Neural progenitor cell (in vitro differentiated cells): ENCODE measurements at regions not wholly inside any gene's neighbourhood (a gene's known extent, or its start where the extent isn't known, plus 50 kb on each side); places are given as distances from the start of the nearest gene placed in this dataset.

Source experiments
- CTCF ChIP-seq: fragments of 200-600 bp; sonication (generic); IDR thresholded peaks from 2 replicates; pipeline ENCODE4 v1.5.1; 2017; ENCODE audit warnings: antibody characterized with exemption, mild to moderate bottlenecking
- EZH2phosphoT487 ChIP-seq: fragments of 200-600 bp; sonication (generic); IDR thresholded peaks from 2 replicates; pipeline ENCODE4 v1.6.1; 2017; ENCODE audit warnings: antibody characterized with exemption

GRCh38 chr13:50654331-50654730 lies 189.2 kb downstream of the DLEU7 start:
- TF ChIP-seq CTCF (no peak), EZH2phosphoT487 (no peak)
